ENCODE measurements at regions not wholly inside any gene's neighbourhood (a gene's known extent, or its start where the extent isn't known, plus 50 kb on each side); places are given as distances from the start of the nearest gene placed in this dataset.

DNA sequence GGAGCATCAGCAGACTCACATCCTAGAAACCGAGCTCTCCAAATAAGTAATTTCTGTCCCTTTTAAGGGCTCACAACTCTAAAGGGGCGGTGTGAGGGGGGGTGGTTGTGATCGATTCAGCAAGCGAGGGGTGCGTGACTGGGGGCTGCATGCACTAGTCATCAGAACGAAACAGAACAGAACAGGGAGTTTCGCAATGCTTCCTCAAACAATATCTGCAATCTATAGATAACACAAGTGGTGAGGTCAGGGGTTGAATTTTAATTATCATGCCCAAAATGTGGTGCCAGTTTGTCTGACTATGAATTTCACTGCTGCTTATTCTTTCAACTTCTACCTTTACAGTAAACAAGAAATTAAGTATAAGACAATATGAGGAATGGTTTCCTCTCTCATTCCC is 1003.0 kb upstream of the NCAM2 start:
- intact Hi-C loops (cut with micrococcal nuclease): no loop called here
- no peak overlapping the region for H2AFZ ChIP-seq (ENCODE audit: low read depth, low read length, poor library complexity, severe bottlenecking)
- no peak overlapping the region for H3K4me2 ChIP-seq (ENCODE audit: low read length)
- BruUV-seq (replicated peaks): no TSS peak
- peaks cover 15 to 24% of the 10 kb centered on the region in 2 experiments; a peak in 3 of 4 replicates for H3K9me3 ChIP-seq (ENCODE audit: control insufficient read depth in 1 of 2, insufficient read depth in 1 of 2, low read depth in 1 of 2, low read length in 2 of 2)
- POLR2A ChIA-PET: no interaction called here
- DNase-seq (ENCODE audit: low read depth, low spot score) (no peak), ATAC-seq (no peak)
- H3K36me3 ChIP-seq (ENCODE audit: control insufficient read depth in 1 of 2, insufficient read depth in 2 of 2, low read length in 2 of 2): no peaks in the 10 kb centered on the region
- H3K4me3 ChIP-seq (replicated peaks in 1 of 2; ENCODE audit: low read depth in 1 of 2, low read length in 2 of 2): no peak overlapping the region
- H3K27ac ChIP-seq (ENCODE audit: low read depth, low read length): no peak overlapping the region
- H3K9ac ChIP-seq (ENCODE audit: low read length): no peak overlapping the region
- no peaks in the 10 kb centered on the region for H3K79me2 ChIP-seq (ENCODE audit: insufficient read depth, low read length)
- CTCF ChIA-PET: no interaction called here
- RAD21 ChIA-PET (ENCODE audit: low non-redundant PET in 1 of 2, low total read pairs in 2 of 2, uncharacterized antibody in 2 of 2, unreplicated experiment in 2 of 2): no interaction called here
- H3K9me2 ChIP-seq (ENCODE audit: insufficient read depth): no peaks in the 10 kb centered on the region
- no peaks in the 10 kb centered on the region for H3K4me1 ChIP-seq (ENCODE audit: control insufficient read depth in 1 of 2, insufficient read depth in 2 of 2, low read length in 2 of 2)
- H3K27me3 ChIP-seq (ENCODE audit: insufficient read depth, low read length): no peaks in the 10 kb centered on the region
- H4K20me1 ChIP-seq (ENCODE audit: insufficient read depth): no peaks in the 10 kb centered on the region
- TF ChIP-seq JUND (IDR thresholded peaks at IDR 0.05) (no peak), POLR2AphosphoS5 (IDR thresholded peaks at IDR 0.05; ENCODE audit: low read depth, low read length) (no peak), POLR2A (IDR thresholded peaks at IDR 0.05; ENCODE audit: borderline replicate concordance, extremely low read depth, insufficient read depth, insufficient read length) (no peak), TCF7L2 (IDR thresholded peaks at IDR 0.05; ENCODE audit: borderline replicate concordance, extremely low read depth, insufficient read depth, insufficient read length) (no peak), ZNF274 (IDR thresholded peaks at IDR 0.05; ENCODE audit: low read depth, low read length) (no peak), EZH2 (IDR thresholded peaks at IDR 0.05) (no peak), YY1 (IDR thresholded peaks at IDR 0.05; ENCODE audit: extremely low read depth, insufficient replicate concordance, low read depth, low read length) (no peak)
- TF ChIP-seq, protein P1, sequence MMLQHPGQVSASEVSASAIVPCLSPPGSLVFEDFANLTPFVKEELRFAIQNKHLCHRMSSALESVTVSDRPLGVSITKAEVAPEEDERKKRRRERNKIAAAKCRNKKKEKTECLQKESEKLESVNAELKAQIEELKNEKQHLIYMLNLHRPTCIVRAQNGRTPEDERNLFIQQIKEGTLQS (IDR thresholded peaks at IDR 0.05): no peak

DNA sequence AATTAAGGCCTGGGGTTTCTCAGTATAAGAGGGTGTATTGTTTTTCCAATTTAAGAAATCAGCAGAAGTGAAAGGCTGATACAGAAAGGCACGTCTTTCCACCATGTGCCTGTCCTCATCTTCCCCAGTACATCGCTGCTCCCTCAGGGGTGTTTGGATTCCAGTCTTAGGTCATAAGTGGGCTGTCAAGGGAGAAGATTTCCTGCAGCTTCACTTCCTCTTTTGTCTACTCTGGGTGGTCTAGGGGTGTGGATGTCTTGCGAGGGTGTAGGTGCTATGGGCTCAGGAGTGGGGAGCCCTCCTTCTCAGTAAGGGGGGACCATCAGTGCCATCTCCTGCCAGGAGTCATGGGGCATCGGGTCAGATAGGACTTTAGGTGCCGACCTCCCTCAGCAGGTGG is 999.8 kb upstream of the NCAM2 start:
- H3K4me1 ChIP-seq (ENCODE audit: control insufficient read depth in 1 of 2, insufficient read depth in 2 of 2, low read length in 2 of 2): no peaks in the 10 kb centered on the region
- no peak for ATAC-seq
- intact Hi-C loops (cut with micrococcal nuclease): no loop called here
- no peaks in the 10 kb centered on the region for H3K36me3 ChIP-seq (ENCODE audit: control insufficient read depth in 1 of 2, insufficient read depth in 2 of 2, low read length in 2 of 2)
- ChIA-PET RAD21 (ENCODE audit: low non-redundant PET in 1 of 2, low total read pairs in 2 of 2, uncharacterized antibody in 2 of 2, unreplicated experiment in 2 of 2) (no interaction called here), CTCF (no interaction called here), POLR2A (no interaction called here)
- no peak overlapping the region for H3K27ac ChIP-seq (ENCODE audit: low read depth, low read length)
- H3K4me3 ChIP-seq (replicated peaks in 1 of 2; ENCODE audit: low read depth in 1 of 2, low read length in 2 of 2): no peak overlapping the region
- TF ChIP-seq SRF (IDR thresholded peaks at IDR 0.05; ENCODE audit: low read depth): no peak
- TF ChIP-seq, protein P2, sequence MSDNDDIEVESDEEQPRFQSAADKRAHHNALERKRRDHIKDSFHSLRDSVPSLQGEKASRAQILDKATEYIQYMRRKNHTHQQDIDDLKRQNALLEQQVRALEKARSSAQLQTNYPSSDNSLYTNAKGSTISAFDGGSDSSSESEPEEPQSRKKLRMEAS (IDR thresholded peaks at IDR 0.05): no peak
- no peak for TF ChIP-seq ZFX (IDR thresholded peaks at IDR 0.05)
- no peak for TF ChIP-seq CEBPB (IDR thresholded peaks at IDR 0.05; ENCODE audit: low read depth)
- TF ChIP-seq, protein P3, sequence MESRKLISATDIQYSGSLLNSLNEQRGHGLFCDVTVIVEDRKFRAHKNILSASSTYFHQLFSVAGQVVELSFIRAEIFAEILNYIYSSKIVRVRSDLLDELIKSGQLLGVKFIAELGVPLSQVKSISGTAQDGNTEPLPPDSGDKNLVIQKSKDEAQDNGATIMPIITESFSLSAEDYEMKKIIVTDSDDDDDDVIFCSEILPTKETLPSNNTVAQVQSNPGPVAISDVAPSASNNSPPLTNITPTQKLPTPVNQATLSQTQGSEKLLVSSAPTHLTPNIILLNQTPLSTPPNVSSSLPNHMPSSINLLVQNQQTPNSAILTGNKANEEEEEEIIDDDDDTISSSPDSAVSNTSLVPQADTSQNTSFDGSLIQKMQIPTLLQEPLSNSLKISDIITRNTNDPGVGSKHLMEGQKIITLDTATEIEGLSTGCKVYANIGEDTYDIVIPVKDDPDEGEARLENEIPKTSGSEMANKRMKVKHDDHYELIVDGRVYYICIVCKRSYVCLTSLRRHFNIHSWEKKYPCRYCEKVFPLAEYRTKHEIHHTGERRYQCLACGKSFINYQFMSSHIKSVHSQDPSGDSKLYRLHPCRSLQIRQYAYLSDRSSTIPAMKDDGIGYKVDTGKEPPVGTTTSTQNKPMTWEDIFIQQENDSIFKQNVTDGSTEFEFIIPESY (IDR thresholded peaks at IDR 0.05; ENCODE audit: extremely low read depth, insufficient replicate concordance, low read length): no peak
- TF ChIP-seq, protein P1 (IDR thresholded peaks at IDR 0.05): no peak
- no peak for TF ChIP-seq TCF7L2 (IDR thresholded peaks at IDR 0.05; ENCODE audit: borderline replicate concordance, extremely low read depth, insufficient read depth, insufficient read length)
- TF ChIP-seq SIN3A (IDR thresholded peaks at IDR 0.05; ENCODE audit: low read depth): no peak
- no peak for TF ChIP-seq EZH2 (IDR thresholded peaks at IDR 0.05)
- no peak for TF ChIP-seq EZH2phosphoT487 (IDR thresholded peaks at IDR 0.05; ENCODE audit: borderline replicate concordance)
- H3K4me2 ChIP-seq (ENCODE audit: low read length): no peak overlapping the region
- H4K20me1 ChIP-seq (ENCODE audit: insufficient read depth): no peaks in the 10 kb centered on the region
- peaks cover 10 to 17% of the 10 kb centered on the region in 2 experiments; a peak in 2 of 4 replicates for H3K9me3 ChIP-seq (ENCODE audit: control insufficient read depth in 1 of 2, insufficient read depth in 1 of 2, low read depth in 1 of 2, low read length in 2 of 2)
- no peaks in the 10 kb centered on the region for H3K79me2 ChIP-seq (ENCODE audit: insufficient read depth, low read length)
- no peak for DNase-seq (ENCODE audit: low read depth, low spot score)
- H3K9ac ChIP-seq (ENCODE audit: low read length): no peak overlapping the region
- H3K27me3 ChIP-seq (ENCODE audit: insufficient read depth, low read length): no peaks in the 10 kb centered on the region
- no peak overlapping the region for H2AFZ ChIP-seq (ENCODE audit: low read depth, low read length, poor library complexity, severe bottlenecking)
- no TSS peak for BruUV-seq (replicated peaks)
- H3K9me2 ChIP-seq (ENCODE audit: insufficient read depth): no peaks in the 10 kb centered on the region

All from HCT116 (cell line).